HT1080 (cell line): ENCODE measurements at regions not wholly inside any gene's neighbourhood (a gene's known extent, or its start where the extent isn't known, plus 50 kb on each side); places are given as distances from the start of the nearest gene placed in this dataset.
"Not testable (repeated sequence)": the region's sequence is repeated elsewhere in the genome, so short reads cannot be mapped to it uniquely, and the experiment has no call there.

Source experiments
- DNase-seq: peaks from one replicate; pipeline ENCODE4 v3.0.0-alpha.2; 2015; ENCODE audit warnings: low read depth

DNA sequence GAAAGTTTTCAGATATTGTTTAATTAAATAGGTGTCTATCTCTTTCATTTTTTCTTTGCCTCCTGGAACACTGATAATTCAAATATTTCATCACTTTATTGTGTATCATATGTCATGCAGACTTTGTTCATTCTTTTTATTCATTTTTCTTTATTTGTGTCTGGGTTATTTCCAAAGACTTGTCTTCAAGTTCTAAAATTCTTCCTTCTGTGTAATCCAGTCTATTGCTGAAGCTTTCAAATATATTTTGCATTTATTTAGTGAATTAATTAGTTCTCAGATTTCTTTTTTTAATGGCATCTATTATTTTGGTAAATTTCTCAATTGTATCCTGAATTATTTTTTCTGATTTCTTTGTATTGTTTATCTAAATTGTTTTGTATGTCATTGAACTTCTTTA is 70.1 kb downstream of the ZNF330 start:
- no peak for DNase-seq

DNA sequence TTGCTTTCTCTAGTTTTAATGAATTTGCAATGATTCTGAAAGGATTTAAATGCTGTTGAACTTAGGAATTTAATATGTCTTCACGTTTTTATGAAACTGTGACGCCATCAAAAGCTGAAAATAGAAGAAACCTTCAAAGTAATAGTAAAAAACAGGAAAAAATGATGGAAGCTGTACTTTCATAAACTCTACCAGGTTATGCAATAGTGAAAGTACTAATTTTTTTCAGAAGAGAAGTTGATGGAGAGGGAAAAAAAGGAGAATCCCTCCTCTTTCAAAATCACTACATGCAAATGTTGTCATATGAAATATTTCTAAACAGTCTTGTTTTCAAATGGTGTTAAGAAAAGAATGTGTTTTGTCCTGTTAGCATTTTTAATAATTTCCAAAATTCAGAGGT is 73.6 kb downstream of the ZNF330 start:
- DNase-seq, result no peak

DNA sequence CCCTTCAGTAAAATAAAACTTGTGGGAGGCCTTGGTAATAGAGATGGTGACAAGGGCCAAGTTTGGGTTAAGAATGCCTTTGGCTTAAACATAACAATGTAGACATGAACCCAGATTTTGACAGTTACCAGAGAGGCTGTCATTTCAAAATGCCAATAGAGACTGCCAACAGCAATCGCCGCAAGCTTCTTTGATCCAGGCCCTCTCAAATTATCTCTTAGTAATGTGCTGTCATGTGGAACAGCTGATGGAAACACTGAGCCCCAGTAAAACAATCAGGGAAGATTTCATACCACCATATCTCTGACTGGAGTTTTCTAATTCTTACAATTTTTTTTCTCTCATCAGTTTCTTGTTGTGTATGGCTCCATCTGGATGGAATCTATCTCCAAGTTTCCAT is 80.5 kb downstream of the ZNF330 start:
- DNase-seq, result no peak

DNA sequence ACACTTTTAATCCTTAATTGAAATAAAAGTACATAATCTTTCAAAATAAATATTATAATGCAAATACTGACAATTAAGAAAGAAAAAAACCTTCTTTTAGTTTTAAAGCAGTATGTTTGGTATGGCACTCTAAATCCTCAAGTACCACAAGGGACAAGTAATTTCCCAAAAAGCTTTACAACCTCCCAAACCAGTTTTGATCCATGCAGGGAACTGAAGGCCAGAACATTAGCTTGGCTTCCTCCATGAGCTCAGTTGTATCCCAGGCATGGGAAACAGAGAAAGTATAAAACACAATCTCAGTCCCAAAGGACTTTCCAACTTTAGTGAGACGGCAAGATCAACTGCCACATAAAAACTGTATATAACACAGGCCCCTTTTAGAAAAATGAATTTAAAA is 82.2 kb downstream of the ZNF330 start:
- no peak for DNase-seq

DNA sequence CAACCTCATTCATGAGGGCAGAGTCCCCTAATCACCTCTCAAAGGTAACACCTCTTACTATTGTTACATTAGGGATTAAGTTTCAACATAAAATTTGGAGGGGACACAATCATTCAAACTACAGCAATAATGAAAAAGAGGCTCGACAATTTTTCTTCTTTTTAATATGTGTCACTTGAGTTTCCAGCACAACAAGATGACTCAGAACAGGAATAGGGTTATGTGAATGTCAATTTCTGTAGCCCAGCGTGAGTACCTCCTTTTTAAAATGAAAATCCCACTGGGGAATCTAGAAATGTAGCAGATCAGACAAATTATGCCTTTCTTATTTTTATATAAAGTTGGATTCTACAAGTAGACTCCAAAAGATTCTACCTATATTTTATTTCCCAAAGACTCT is 83.7 kb downstream of the ZNF330 start:
- DNase-seq, result no peak

DNA sequence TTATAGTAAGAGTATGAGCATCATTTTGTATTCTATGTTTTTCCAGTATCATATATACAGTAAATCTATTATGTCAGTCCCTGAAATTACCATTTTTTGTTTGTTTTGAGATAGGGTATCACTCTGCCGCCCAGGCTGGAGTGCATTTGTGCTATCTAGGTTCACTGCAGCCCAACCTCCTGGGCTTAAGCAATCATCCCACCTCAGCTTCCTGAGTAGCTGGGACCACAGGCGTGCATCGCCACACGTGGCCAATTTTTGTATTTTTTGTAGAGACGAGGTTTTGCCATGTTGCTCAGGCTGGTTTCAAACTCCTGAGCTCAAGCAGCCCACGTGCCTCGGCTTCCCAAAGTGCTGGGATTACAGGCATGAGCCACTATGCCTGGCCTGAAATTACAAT is 85.6 kb downstream of the ZNF330 start:
- no peak for DNase-seq

DNA sequence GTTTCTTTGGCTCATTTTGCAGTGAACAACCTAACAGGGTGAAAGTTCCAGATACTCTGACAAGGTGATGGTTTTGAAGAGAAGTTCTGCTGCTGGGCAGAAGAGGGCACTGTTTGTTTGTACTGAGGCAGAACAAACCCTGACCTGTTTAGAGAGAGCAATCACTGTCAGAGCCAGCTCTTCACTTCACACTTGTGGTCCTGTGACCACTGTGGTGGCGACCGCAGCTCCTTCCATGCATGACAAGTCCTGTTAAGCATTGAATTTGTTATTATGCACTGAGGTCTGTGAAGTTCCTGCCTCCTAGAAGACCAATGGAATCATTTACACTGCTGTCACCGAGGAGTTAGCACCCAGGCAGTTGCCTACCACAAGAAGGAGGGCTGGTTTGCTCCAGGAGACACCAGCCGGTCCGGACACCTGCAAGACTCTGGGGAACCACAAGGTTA is 86.6 kb downstream of the ZNF330 start:
- DNase-seq, result peak; percentile 74

DNA sequence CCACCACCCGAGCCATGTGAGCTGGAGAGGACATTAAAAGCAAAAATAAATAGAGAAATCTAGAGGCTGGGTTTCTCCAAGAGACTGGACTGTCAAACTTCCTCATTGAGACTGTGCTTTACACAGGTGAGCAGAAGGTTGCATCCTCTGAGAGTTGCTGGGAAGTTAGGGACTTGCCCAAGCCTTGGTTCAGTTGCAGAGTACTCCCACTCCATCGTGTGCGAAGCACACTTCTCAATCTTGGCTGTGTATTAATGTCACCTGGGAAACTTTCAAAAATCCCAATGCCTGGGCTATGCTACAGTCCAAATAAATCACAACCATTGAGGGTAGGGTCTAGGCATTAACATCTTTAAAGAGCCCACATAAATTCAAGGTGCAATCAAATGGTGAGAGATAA is 89.2 kb downstream of the ZNF330 start:
- no peak for DNase-seq

DNA sequence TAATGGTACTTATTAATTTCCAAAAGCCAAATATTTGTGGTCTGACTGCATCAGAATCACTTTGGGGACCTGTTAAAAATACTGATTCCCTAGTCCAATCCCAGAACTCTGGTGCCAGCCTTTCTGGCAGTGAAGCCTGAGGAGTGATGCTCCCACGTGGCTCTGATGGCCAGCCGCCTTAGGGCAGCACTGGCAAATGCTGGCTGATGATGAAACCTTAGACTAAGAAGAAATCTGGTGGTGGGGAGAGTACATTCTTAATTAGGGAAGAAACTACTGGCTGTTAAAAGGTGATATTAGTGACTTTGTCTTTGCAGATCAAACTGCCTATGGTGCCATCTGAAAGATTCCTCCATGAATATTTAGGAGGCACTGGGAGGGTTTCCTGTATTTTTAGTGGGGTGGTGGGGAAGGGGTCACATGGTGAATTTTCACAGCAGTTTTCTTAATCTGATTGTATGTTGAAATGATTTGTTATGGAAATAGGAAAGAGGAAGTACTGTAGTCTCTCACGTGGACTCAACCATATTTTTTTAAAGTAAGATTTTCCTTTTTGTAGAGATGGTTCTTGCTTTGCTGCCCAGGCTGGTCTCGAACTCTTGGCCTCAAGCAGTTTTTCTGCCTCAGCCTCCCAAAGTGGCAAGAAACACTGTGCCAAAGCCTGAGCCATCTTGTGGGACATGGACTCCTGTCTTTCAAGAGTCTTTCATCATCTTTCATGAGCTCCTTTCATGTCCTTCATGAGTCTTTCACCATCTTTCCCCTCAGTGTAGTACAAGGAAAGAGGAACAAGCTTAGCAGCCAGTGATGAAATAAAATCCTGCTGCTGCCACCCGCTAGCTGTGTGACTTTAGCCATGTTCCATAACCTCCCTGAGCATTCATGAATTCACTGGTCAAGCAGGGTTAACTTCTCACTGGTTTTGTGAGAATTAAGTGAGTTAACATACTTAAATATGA is 90.8 kb downstream of the ZNF330 start:
- DNase-seq, result no peak

DNA sequence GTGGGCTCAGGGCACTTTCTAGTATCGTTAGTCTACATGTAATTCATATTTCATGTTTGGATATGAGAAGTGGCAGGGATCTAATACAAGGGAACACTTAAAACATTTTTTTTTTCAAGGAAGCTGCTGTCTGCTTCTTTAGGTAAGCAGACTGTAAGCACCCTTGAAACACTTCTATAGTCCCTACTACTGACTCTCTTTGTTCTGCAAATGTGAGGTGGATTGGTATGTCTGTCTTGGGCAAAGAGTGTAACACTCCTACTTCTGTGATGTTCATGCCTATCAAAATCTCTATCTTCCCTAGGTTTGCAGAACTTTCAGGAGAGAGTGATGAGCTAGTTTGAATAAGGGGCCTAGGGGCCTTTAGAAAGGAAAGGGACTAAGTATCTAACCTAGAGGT is 93.9 kb downstream of the ZNF330 start:
- DNase-seq, result no peak

DNA sequence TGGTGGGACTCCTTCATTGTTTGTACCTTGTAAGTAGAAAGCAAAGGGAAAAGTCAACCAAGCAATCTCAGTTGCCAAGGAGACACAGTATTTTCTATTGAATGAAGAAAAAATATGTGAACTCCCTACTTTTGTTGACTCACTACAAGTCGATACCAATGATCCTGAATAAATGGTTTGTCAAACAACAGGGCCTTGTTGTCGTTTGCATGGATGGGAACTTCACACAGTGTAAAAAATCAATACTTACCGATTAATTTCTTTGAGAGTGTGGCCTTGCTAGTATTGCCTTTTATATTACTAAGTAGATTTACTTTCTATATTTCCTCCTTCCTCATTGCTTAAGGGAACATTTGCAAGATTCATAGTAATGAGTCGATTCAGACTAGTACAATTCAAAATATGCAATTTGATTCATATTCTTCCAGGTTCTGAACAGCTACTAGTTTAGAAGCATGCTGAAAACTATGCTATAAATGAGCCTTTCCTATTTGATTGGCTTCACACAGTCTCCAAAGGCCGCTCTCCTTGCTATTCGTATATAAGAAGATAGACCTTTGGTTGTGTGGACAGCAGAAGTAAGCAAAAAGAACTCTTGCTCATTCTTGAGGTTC is 108.0 kb downstream of the ZNF330 start:
- DNase-seq, result no peak

DNA sequence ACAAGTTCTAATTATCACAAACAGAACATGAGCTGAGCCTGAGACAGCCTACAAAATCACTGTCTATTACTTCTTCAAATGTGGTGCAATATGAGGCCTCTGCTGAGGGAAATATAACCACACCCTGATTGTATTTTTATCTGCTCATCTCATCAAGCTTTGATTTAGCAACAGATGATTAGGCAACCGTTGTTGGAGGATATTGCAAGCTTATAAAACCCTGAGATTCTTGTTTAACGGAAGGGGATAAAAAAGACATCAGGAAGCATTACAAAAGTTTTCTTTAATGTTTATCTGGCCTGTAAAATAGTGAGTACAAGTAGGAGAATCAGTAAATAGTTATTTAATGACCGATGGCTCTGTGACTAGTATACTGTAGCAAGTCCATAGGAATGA is 108.5 kb downstream of the ZNF330 start:
- peak; percentile 12 for DNase-seq

DNA sequence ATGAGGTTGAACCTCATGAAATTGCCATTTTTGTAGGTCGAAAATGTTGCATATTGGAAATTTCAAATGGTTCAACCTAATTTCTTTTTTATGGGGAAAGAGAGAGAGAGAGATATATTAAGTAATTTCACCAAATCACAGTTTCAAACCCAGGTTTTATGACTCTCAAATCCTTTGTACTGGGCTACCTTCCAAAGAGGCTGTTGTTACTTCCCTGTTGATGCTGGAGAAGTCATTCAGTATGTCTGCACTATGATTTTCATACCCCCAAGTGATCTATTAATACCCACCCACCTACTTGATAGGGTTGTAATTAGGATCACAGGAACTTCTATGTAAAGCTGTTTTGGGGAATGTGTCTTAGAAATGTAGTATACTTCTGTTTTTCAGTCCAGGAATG is 109.9 kb downstream of the ZNF330 start:
- no peak for DNase-seq

DNA sequence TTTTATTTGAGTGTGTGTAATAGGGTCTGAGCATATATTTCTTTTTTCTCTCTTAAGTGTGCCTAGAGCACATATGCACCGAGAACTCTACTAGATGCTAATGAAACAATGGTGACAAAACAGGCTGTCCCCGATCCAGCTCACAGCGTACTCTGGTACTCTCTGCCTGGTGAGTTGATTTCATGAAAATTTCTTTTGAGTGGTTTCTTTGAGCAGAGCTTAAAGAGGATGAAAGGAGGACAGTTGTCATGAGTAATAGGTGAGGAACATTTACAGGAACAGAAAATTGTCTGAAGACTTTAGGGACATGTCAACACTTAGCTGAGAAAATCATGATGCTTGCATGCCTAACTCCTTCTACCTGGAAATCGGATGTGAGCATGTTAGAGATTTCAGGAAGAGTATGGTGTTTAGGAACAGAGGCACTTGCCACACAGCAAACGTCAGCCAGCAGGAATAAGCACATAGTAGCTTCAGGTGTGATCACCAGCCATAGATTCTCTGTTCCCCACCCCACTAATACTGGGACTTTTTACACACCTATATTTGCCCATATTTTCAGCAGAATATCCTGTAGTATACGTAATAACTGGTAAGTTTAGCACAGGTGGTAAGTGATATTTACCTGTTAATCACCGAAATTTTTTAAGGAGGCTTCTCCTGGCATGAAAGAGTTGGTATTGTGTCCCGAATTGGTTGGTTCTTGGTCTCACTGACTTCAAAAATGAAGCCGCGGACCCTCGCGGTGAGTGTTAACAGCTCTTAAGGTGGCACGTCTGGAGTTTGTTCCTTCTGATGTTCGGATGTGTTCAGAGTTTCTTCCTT is 111.1 kb downstream of the ZNF330 start:
- DNase-seq, result no peak

DNA sequence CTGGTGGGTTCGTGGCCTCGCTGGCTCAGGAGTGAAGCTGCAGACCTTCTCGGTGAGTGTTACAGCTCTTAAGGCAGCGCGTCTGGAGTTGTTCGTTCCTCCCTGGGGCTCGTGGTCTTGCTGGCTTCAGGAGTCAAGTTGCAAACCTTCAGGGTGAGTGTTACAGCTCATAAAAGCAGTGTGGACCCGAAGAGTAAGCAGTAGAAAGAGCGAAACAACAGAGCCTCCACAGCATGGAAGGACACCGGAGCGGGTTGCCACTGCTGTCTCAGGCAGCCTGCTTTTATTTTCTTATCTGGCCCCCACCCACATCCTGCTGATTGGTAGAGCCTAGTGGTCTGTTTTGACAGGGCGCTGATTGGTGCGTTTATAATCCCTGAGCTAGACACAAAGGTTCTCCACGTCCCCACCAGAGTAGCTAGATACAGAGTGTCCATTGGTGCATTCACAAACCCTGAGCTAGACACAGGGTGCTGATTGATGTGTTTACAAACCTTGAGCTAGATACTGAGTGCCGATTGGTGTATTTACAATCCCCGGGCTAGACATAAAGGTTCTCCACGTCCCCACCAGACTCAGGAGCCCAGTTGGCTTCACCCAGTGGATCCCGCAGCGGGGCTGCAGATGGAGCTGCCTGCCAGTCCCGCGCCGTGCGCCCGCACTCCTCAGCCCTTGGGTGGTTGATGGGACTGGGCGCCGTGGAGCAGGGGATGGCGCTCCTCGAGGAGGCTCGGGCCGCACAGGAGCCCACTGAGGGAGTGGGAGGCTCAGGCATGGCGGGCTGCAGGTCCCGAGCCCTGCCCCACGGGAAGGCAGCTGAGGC is 111.9 kb downstream of the ZNF330 start:
- DNase-seq, result not testable (repeated sequence)

DNA sequence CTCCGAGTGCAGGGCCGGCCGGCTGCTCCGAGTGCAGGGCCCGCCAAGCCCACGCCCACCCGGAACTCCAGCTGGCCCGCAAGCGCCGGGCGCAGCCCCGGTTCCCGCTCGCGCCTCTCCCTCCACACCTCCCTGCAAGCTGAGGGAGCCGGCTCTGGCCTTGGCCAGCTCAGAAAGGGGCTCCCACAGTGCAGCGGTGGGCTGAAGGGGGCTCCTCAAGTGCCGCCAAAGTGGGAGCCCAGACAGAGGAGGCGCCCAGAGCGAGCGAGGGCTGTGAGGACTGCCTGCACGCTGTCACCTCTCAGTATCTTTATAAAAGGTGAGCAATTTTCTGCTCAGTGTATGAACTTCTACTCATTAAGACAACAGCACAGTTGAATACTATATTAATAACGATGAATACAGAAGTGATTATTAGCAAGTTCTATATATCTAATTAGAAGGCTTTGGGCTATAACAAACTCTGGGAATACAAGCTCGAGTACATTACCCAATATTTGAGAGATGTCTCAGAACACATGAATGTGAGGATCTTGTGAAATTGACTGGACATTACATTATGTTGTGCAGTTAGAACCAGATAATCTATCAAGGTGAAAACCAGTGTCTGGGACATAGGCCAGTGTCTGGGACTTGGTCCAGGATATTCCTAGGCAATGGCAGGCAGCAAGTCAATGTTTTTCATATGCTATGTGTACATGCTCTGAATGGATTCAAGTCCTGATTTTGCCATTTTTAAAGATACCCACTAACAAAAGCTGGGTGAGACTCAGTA is 112.9 kb downstream of the ZNF330 start:
- not testable (repeated sequence) for DNase-seq

DNA sequence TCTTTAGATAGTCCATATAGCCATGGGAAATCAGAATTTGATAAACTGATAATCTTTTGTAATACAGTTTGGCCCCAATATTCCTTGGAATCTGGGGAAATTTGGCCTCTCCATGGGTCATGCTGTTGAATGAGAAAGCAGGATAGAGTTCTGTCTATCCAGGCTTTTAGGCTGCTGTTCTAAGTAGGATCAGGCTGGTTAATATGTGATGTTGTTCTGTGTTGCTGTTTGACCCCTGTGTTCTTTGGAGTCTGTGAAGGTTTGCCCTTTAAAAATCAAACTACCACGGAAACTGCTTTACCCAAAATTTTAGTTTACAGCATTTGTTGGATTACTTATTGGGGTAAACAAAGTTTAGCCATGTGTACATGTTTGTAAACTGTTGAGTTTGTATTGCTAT is 114.5 kb downstream of the ZNF330 start:
- no peak for DNase-seq

DNA sequence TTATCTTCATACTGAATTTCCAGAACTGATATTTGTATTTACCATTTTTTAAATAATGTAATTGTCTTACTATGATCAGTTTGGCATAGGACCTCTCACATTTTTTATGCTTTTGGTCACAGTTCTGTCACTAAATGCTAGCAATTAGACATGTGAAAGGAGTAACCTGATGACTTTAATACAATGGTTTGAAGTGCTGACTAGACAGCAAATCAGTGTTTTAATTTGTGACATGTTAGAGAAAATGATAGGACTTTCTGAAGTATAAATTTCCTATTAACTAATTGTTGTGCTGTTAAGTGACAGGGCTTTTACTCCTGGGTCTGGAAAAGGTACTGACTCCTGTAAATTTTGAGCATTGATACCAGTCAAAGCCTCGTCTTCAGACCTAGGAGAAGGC is 117.5 kb downstream of the ZNF330 start:
- no peak for DNase-seq

DNA sequence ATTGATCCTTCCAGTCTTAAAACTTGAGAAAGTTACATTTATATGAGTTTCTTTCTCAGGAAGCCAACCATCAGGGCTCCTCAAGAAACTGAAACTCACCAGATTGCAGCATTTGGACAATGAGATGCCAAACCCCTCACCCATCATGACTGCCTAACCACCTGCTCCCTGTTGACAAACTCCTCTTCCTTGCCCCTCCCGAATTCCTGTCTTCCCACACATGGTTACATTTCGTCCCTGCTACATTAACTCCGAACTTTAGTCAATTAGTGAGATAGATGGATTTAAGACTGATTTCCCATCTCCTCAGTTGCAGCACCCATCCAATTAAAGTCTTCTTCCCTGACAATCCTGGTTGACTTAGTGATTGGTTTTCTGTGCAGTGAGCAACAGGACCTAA is 118.7 kb downstream of the ZNF330 start:
- no peak for DNase-seq

DNA sequence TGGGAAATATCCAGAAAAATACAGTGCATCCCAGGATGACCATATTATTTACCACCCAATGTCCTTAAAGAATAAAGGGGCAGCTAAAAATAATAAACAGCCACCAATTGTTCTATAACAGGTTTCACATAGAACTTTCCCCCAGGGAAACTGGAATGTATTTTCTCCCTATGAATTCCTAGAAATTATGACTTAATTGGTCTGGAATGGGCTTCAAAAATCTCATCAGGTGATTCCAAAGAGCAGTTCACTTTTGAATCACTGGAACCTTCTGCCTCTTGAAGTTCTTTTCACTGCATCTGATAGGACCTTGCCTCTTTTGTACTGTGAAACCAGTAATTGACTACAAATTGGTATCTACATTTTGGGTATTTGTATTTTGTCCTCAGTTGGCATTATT is 119.3 kb downstream of the ZNF330 start:
- DNase-seq, result no peak
